GM18520 (cell line): ENCODE measurements at regions not wholly inside any gene's neighbourhood (a gene's known extent, or its start where the extent isn't known, plus 50 kb on each side); places are given as distances from the start of the nearest gene placed in this dataset.
"Not testable (repeated sequence)": the region's sequence is repeated elsewhere in the genome, so short reads cannot be mapped to it uniquely, and the experiment has no call there.

Experiments
- ATAC-seq: cut with Tn5 transposase; IDR thresholded peaks from one replicate; pipeline ENCODE4 v1.9.1; 2021; ENCODE audit not compliant: unreplicated experiment

- ATAC-seq = no peak
Measured at GRCh38 chr7:12002428-12002827, 170.4 kb upstream of the THSD7A start.

- no peak for ATAC-seq
Measured at GRCh38 chr7:12004581-12004980, 172.6 kb upstream of the THSD7A start.

GRCh38 chr7:12007576-12007975 lies 175.6 kb upstream of the THSD7A start:
- ATAC-seq = no peak

- no peak for ATAC-seq
Measured at GRCh38 chr7:12013983-12014382, 182.0 kb upstream of the THSD7A start.

GRCh38 chr7:12016439-12016838 lies 184.4 kb upstream of the THSD7A start:
- no peak for ATAC-seq

DNA sequence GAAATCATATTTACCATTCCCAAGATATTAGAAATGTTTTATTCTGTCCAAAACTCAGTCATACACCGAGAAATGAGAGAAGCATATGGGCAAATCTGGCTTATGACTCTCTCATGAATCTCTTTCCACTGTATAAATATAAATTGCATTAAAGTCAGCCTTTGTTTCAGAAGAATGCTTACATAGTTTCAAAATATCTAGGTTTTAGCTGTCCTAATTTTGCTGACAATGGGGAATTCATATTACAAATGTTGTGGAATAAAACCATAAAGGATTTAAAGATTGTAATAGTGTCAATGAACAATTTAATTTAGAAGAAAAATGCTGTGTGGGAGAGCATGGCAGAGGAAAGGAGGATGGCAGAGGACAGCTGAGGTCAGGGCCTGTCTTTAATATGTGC lies 185.0 kb upstream of the THSD7A start:
- ATAC-seq = no peak

DNA sequence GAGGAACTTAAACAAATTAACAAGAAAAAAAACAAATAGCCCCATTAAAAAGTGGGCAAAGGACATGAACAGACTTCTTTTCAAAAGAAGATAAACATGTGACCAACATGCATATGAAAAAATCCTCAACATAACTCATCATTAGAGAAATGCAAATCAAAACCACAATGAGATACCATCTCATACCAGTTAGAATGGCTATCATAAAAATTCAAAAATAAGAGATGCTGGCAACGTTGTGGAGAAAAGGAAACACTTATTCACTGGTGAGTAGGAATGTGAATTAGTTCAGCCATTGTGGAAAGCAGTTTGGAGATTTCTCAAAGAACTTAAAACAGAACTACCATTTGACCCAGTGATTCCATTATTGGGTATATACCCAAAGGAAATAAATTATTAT lies 189.1 kb upstream of the TMEM106B start:
- ATAC-seq = not testable (repeated sequence)

DNA sequence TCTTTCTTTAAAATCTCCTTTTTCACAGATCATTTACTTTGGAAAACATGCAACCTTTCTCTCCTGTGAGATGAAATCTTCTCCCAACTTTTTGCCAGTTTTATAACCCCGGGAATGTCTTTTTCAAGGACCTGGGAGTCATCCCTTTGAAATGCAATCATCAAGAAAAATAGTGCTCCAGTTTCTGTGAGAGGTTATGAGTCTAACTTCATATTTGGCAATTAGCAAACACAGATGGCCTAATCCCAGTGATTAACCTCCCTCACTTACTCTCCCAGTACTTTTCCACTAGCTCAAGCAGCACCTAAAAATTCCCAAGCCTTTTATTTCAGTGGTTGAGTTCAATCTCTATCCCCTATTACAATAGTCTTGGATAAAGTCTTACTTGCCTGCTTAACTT lies 185.8 kb upstream of the TMEM106B start:
- no peak for ATAC-seq

- ATAC-seq = no peak
Measured at GRCh38 chr7:12028508-12028907, 182.6 kb upstream of the TMEM106B start.

- no peak for ATAC-seq
Measured at GRCh38 chr7:12030116-12030515, 181.0 kb upstream of the TMEM106B start.

- ATAC-seq = no peak
Measured at GRCh38 chr7:12031186-12031585, 179.9 kb upstream of the TMEM106B start.

DNA sequence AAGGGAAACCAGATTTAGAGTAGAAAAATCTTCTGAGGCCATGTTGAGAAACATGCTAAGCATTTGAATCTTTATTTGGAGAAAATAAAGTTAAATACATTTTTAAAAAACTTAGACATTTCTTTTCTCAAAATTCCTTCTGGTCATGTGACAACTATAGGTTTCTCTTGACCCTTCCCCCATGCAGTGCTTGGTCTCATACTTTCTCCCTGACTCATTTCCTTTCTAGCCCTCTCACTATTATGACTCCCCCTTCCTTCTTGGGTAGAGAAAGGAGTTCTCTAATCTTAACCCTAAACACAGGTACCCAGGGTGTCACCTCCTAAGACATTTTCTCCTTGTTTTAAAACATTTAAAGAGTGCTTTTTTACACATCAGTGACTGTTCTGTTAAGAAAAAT lies 179.5 kb upstream of the TMEM106B start:
- no peak for ATAC-seq

DNA sequence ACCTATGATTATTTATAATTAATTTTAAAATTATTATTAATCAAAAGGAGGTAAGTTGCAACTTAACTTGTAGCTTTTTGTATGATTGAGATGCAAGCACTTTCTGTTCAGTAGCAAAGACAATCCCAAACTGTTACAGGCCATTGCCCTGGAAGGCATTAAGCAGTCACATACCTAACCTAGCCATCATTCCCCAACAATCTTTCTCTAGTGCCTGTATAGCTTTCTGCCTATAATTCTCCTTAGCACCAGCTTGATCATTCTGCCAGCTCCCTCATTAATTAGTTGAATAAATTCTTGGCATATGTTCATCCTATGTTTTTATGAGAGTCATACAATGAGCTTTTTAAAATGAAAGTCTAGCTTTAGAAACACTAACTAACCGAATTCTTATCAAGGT lies 178.9 kb upstream of the TMEM106B start:
- ATAC-seq = no peak

GRCh38 chr7:12043457-12043856 lies 167.6 kb upstream of the TMEM106B start:
- ATAC-seq = not testable (repeated sequence)

GRCh38 chr7:12052211-12052610 lies 158.9 kb upstream of the TMEM106B start:
- ATAC-seq = no peak

- ATAC-seq = no peak
Measured at GRCh38 chr7:12053561-12053960, 157.5 kb upstream of the TMEM106B start.

DNA sequence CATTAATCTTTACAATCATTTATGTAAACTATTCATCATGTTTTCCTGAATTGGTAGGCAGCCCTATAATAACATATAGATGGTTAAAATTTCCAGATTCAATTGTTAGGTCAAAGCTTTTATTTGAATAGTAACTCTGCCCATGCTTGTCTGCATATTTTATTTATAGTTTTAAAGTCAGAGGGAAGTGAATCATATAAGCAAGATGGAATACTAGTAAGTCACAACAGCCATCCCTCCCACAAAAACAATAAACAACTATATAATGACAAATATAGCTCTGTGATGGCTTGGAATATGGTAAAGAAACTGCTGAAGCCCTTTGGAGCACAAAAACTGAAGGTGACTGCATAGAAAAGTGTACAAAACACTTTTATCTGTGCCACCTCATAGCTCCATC lies 156.3 kb upstream of the TMEM106B start:
- no peak for ATAC-seq

DNA sequence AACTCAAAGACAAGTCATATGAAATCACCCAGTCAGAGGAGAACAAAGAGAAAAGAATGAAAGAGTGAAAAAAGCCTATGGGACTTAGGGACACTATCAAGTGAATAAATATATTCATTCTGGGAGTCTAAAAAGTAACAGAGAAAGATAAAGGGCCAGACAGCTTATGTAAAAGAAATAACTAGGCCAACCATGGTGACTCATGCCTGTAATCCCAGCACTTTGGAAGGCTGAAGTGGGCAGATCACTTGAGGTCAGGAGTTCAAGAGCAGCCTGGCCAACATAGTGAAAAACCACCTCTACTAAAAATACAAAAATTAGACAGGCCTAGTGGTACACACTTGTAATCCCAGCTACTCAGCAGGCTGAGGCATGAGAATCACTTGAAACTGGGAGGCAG lies 154.7 kb upstream of the TMEM106B start:
- ATAC-seq = no peak

DNA sequence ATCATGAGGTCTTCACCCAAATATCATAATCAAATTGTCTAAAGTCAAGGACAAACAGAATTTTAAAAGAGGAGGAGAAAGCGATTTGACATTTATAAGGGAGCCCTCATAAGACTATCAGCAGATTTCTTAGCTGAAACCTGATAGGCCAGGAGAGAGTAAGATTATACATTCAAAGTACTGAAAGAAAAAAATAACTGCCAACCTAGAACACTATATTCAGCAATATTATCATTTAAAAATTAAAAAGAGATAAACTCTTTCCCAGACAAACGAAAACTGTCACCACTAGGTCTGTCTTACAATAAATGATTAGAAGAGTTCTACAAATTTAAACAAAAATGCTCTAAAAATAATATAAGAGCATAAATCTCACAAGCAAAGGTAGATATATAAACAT lies 154.1 kb upstream of the TMEM106B start:
- ATAC-seq = no peak

- ATAC-seq = no peak
Measured at GRCh38 chr7:12062062-12062461, 149.0 kb upstream of the TMEM106B start.

- ATAC-seq = no peak
Measured at GRCh38 chr7:12064586-12065127, 146.4 kb upstream of the TMEM106B start.

GRCh38 chr7:12066004-12066403 lies 145.1 kb upstream of the TMEM106B start:
- no peak for ATAC-seq

DNA sequence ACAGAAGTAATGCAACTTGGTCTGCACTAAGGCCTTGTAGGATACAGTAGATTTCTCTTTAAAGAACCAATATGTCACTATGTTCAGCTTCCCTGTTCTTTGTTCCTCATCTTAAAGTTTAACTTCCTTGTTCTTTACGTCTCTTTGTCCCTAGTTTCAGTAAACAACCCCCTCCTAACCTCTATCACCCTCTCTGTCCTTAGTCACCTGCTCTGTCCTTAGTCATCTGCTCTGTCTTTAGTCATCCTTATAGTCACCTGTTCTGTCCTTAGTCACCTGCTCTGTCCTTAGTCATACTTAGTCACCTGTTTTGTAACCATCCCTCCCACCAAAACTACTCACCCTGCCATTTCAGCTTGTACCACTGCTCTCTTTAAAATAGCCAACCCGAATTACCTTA lies 144.6 kb upstream of the TMEM106B start:
- ATAC-seq = no peak
